ENCODE measurements at regions not wholly inside any gene's neighbourhood (a gene's known extent, or its start where the extent isn't known, plus 50 kb on each side); places are given as distances from the start of the nearest gene placed in this dataset.

DNA sequence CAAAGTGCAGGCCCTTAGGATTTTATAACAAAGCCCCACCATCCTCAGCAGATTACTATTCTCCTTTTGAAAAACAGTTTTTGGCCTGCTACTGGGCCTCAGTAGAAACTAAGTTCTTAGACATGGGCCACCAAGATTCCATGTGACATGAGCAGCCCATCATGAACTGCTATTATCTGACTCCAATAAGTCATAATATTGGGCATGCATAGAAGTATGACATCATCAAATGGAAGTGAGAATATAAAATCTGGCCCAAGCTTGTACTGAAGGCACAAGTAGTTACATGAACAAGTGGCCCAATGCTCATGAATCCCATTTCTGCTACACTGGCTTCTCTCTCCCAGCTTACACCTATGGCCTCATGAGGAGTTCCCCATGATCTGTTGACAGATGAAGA lies 404.8 kb downstream of the EPHA5 start:
- DNase-seq (no peak), ATAC-seq (ENCODE audit: low read depth) (no peak)
- H3K27ac ChIP-seq (ENCODE audit: insufficient read depth, low read length), result no peak overlapping the region
- H2AK9ac ChIP-seq (replicated peaks; ENCODE audit: low read depth, low read length, poor library complexity), result no peak overlapping the region
- no peak overlapping the region for H3K18ac ChIP-seq (ENCODE audit: low read depth, low read length)
- dilution Hi-C loops (cut with HindIII; ENCODE audit: low sequenced_read_pairs, unreplicated experiment) (no loop called here), in situ Hi-C loops (cut with MboI; ENCODE audit: low sequenced_read_pairs) (no loop called here), intact Hi-C loops (cut with micrococcal nuclease) (no loop called here)
- H2AFZ ChIP-seq (replicated peaks; ENCODE audit: low read length, poor library complexity), result no peak overlapping the region
- H3K14ac ChIP-seq (replicated peaks; ENCODE audit: low read depth, low read length), result no peak overlapping the region
- no peak overlapping the region for H4K5ac ChIP-seq (ENCODE audit: low read depth, low read length)
- H3K23ac ChIP-seq (ENCODE audit: low read depth, low read length), result no peak overlapping the region
- H3K27me3 ChIP-seq (ENCODE audit: control insufficient read depth, insufficient read depth, low read length), result no peaks in the 10 kb centered on the region
- H2BK20ac ChIP-seq (ENCODE audit: low read depth, low read length), result no peak overlapping the region
- no peak overlapping the region for H2AK5ac ChIP-seq (ENCODE audit: low read depth, low read length)
- BruUV-seq (replicated peaks), result no TSS peak
- H2BK15ac ChIP-seq (ENCODE audit: low read depth, low read length), result no peak overlapping the region
- no peaks in the 10 kb centered on the region for H4K20me1 ChIP-seq (ENCODE audit: insufficient read depth, low read length)
- TF ChIP-seq CHD1 (IDR thresholded peaks at IDR 0.05; ENCODE audit: low read depth, low read length) (no peak), MXI1 (IDR thresholded peaks at IDR 0.05; ENCODE audit: borderline replicate concordance, low read depth, low read length) (no peak), FOS (IDR thresholded peaks at IDR 0.05; ENCODE audit: low read depth, low read length) (no peak), RCOR1 (IDR thresholded peaks at IDR 0.05; ENCODE audit: insufficient replicate concordance, low read length) (no peak), BHLHE40 (IDR thresholded peaks at IDR 0.05; ENCODE audit: low read depth, low read length) (no peak), POLR2A (IDR thresholded peaks at IDR 0.05; ENCODE audit: low read depth, low read length) (no peak), NFE2L2 (IDR thresholded peaks at IDR 0.05; ENCODE audit: low read depth, low read length) (no peak), RAD21 (IDR thresholded peaks at IDR 0.05; ENCODE audit: low read length) (no peak), SMC3 (IDR thresholded peaks at IDR 0.05; ENCODE audit: low read depth, low read length) (no peak), USF2 (IDR thresholded peaks at IDR 0.05; ENCODE audit: low read depth, low read length) (no peak), CTCF (conservative IDR thresholded peaks at IDR 0.05; ENCODE audit: low read depth, low read length) (no peak), MAFK (IDR thresholded peaks at IDR 0.05; ENCODE audit: low read depth, low read length) (no peak), MAZ (IDR thresholded peaks at IDR 0.05; ENCODE audit: borderline replicate concordance, low read depth, low read length) (no peak), RFX5 (IDR thresholded peaks at IDR 0.05; ENCODE audit: low read depth, low read length) (no peak), CEBPB (IDR thresholded peaks at IDR 0.05; ENCODE audit: low read depth, low read length) (no peak)
- TF ChIP-seq, protein P1, sequence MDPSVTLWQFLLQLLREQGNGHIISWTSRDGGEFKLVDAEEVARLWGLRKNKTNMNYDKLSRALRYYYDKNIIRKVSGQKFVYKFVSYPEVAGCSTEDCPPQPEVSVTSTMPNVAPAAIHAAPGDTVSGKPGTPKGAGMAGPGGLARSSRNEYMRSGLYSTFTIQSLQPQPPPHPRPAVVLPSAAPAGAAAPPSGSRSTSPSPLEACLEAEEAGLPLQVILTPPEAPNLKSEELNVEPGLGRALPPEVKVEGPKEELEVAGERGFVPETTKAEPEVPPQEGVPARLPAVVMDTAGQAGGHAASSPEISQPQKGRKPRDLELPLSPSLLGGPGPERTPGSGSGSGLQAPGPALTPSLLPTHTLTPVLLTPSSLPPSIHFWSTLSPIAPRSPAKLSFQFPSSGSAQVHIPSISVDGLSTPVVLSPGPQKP (IDR thresholded peaks at IDR 0.05; ENCODE audit: borderline replicate concordance, low read depth, low read length), result no peak
- no peak overlapping the region for H2BK120ac ChIP-seq (ENCODE audit: low read depth, low read length)
- H4K8ac ChIP-seq (ENCODE audit: low read depth in 2 of 2, low read length in 2 of 2), result no peak overlapping the region
- no peaks in the 10 kb centered on the region for H3K9me3 ChIP-seq (ENCODE audit: control insufficient read depth, insufficient read depth, low read length)
- H3K9ac ChIP-seq (ENCODE audit: low read depth, low read length), result no peak overlapping the region
- no peaks in the 10 kb centered on the region for H3K79me1 ChIP-seq (ENCODE audit: low read depth in 1 of 2, low read length in 2 of 2)
- CTCF ChIA-PET, result no interaction called here
- no peak overlapping the region for H3K4me2 ChIP-seq (ENCODE audit: low read depth, low read length)
- no peaks in the 10 kb centered on the region for H3K4me1 ChIP-seq (ENCODE audit: control insufficient read depth, insufficient read depth, low read length)
- POLR2A ChIA-PET (ENCODE audit: unreplicated experiment), result no interaction called here
- no peaks in the 10 kb centered on the region for H3K9me1 ChIP-seq (ENCODE audit: insufficient read depth, low read length)
- no peak overlapping the region for H3K4ac ChIP-seq (ENCODE audit: low read depth, low read length)
- no peak overlapping the region for H4K91ac ChIP-seq (ENCODE audit: insufficient read depth, low read depth, low read length)
- H3K56ac ChIP-seq (ENCODE audit: extremely low read depth, insufficient read depth, low read length), result no peak overlapping the region
- H3K4me3 ChIP-seq (ENCODE audit: insufficient read depth, low read depth, low read length), result no peak overlapping the region
- no peak overlapping the region for H2BK5ac ChIP-seq (ENCODE audit: low read depth, low read length, poor library complexity, severe bottlenecking)
- H3K36me3 ChIP-seq (ENCODE audit: control insufficient read depth, insufficient read depth, low read length), result no peaks in the 10 kb centered on the region

All from IMR-90 (cell line).